Inflammatory macrophage treated with lipopolysaccharide for 4 hours (primary cell): ENCODE measurements at regions not wholly inside any gene's neighbourhood (a gene's known extent, or its start where the extent isn't known, plus 50 kb on each side); places are given as distances from the start of the nearest gene placed in this dataset.

ENCODE experiments used
- DNase-seq: peaks from one replicate; pipeline ENCODE4 v3.0.0-alpha.2; 2020

- no peak for DNase-seq
These were observed 62.3 kb upstream of the NKX2-2 start for GRCh38 chr20:21575981-21576740.

- no peak for DNase-seq
These were observed 61.3 kb upstream of the NKX2-2 start for GRCh38 chr20:21575167-21575566.

GRCh38 chr20:21574443-21574842 is 60.6 kb upstream of the NKX2-2 start:
- DNase-seq, result no peak

GRCh38 chr20:21573259-21573658 is 59.4 kb upstream of the NKX2-2 start:
- no peak for DNase-seq

- DNase-seq, result no peak
These were observed 58.2 kb upstream of the NKX2-2 start for GRCh38 chr20:21571841-21572690.

GRCh38 chr20:21570285-21570992 is 56.6 kb upstream of the NKX2-2 start:
- DNase-seq, result no peak

- DNase-seq, result no peak
These were observed 55.7 kb upstream of the NKX2-2 start for GRCh38 chr20:21569586-21569985.

GRCh38 chr20:21564127-21564773 is 50.4 kb upstream of the NKX2-2 start:
- DNase-seq, result no peak
